CD14-positive monocyte (primary cell): ENCODE measurements at regions not wholly inside any gene's neighbourhood (a gene's known extent, or its start where the extent isn't known, plus 50 kb on each side); places are given as distances from the start of the nearest gene placed in this dataset.

ENCODE experiments used
- DNase-seq, 3 donors: peaks; one replicate each; pipeline ENCODE4 v3.0.0-alpha.2; 2011 to 2022
- H2AFZ ChIP-seq: 2 replicates; pipeline ENCODE4 v1.6.0; 2012; ENCODE audit warnings: mild to moderate bottlenecking, low read depth, low read length, inconsistent platforms; ENCODE audit not compliant: insufficient read depth, poor library complexity, severe bottlenecking
- H3K27ac ChIP-seq, 2 donors: 1 replicate in 1 of 2; 2 replicates in 1 of 2; pipeline ENCODE4 v1.5.1; 2012 to 2013; ENCODE audit warnings: low read length in 2 of 2, control low read depth in 1 of 2, inconsistent platforms in 1 of 2, low read depth in 1 of 2, mild to moderate bottlenecking in 1 of 2
- H3K27me3 ChIP-seq, 2 donors: one replicate each; pipeline versions ENCODE4 v1.6.0 to v1.6.1; 2011 to 2013; ENCODE audit warnings: low read length in 2 of 2; ENCODE audit not compliant: control insufficient read depth in 2 of 2, insufficient read depth in 2 of 2
- H3K36me3 ChIP-seq, 2 donors: replicated peaks in 1 of 2; 1 replicate in 1 of 2; 2 replicates in 1 of 2; pipeline versions ENCODE4 v1.5.1 to v1.6.1; 2012 to 2013; ENCODE audit warnings: low read length in 2 of 2, control low read depth in 1 of 2, inconsistent platforms in 1 of 2, mild to moderate bottlenecking in 1 of 2; ENCODE audit not compliant: insufficient read depth in 2 of 2, control insufficient read depth in 1 of 2
- H3K4me1 ChIP-seq, 2 donors: 1 replicate in 1 of 2; 2 replicates in 1 of 2; pipeline versions ENCODE4 v1.5.1 to v1.6.1; 2012 to 2013; ENCODE audit warnings: low read length in 2 of 2, control low read depth in 1 of 2, inconsistent platforms in 1 of 2, mild to moderate bottlenecking in 1 of 2, moderate library complexity in 1 of 2; ENCODE audit not compliant: insufficient read depth in 2 of 2, control insufficient read depth in 1 of 2
- H3K4me2 ChIP-seq: replicated peaks from 2 replicates; pipeline ENCODE3; 2012; ENCODE audit warnings: low read length, moderate library complexity, mild to moderate bottlenecking; ENCODE audit not compliant: poor library complexity, severe bottlenecking; ENCODE audit errors: extremely low read depth
- H3K4me3 ChIP-seq, 3 experiments: fragments of 200-600 bp in 1 of 3; sonication (generic) in 1 of 3; replicated peaks in 1 of 3; 1 replicate in 2 of 3; 2 replicates in 1 of 3; pipeline ENCODE4 v1.5.1; 2011 to 2013; ENCODE audit warnings: low read length in 3 of 3, mild to moderate bottlenecking in 3 of 3, control low read depth in 2 of 3, low read depth in 2 of 3, inconsistent platforms in 1 of 3, moderate library complexity in 1 of 3
- H3K79me2 ChIP-seq: 2 replicates; pipeline ENCODE4 v1.6.0; 2012; ENCODE audit warnings: mild to moderate bottlenecking, control low read depth, inconsistent platforms, low read length, moderate library complexity; ENCODE audit not compliant: insufficient read depth
- H3K9ac ChIP-seq: 2 replicates; pipeline ENCODE4 v1.6.0; 2017; ENCODE audit warnings: low read length, mild to moderate bottlenecking; ENCODE audit not compliant: insufficient read depth, poor library complexity, severe bottlenecking
- H3K9me3 ChIP-seq, 2 donors: replicated peaks in 1 of 2; 1 replicate in 1 of 2; 2 replicates in 1 of 2; pipeline versions ENCODE4 v1.5.1 to v1.6.1; 2012 to 2013; ENCODE audit warnings: low read length in 2 of 2, control low read depth in 1 of 2; ENCODE audit not compliant: control insufficient read depth in 1 of 2, insufficient read depth in 1 of 2
- H4K20me1 ChIP-seq: 2 replicates; pipeline ENCODE4 v1.6.0; 2012; ENCODE audit warnings: mild to moderate bottlenecking, low read length, control low read depth, moderate library complexity; ENCODE audit not compliant: insufficient read depth
- H3K27ac Mint-ChIP-seq, 7 donors: one replicate each; pipeline ENCODE4 v1.8.0; 2020; ENCODE audit warnings: mild to moderate bottlenecking in 7 of 7, mixed read lengths in 7 of 7, moderate library complexity in 6 of 7, inconsistent platforms in 2 of 7
- H3K27me3 Mint-ChIP-seq, 3 donors: one replicate each; pipeline ENCODE4 v1.8.0; 2021 to 2022; ENCODE audit warnings: low read depth in 3 of 3, mild to moderate bottlenecking in 3 of 3, mixed read lengths in 3 of 3, moderate library complexity in 3 of 3, inconsistent platforms in 1 of 3
- H3K36me3 Mint-ChIP-seq, 2 donors: one replicate each; pipeline ENCODE4 v1.8.0; 2020; ENCODE audit warnings: mixed read lengths in 2 of 2, inconsistent platforms in 1 of 2, mild to moderate bottlenecking in 1 of 2
- H3K4me1 Mint-ChIP-seq: one replicate; pipeline ENCODE4 v1.8.0; 2020; ENCODE audit warnings: mild to moderate bottlenecking, mixed read lengths
- H3K4me3 Mint-ChIP-seq, 2 donors: one replicate each; pipeline ENCODE4 v1.8.0; 2020; ENCODE audit warnings: mild to moderate bottlenecking in 2 of 2, mixed read lengths in 2 of 2, moderate library complexity in 1 of 2
- H3K9me3 Mint-ChIP-seq, 7 donors: one replicate each; pipeline ENCODE4 v1.8.0; 2020 to 2022; ENCODE audit warnings: mixed read lengths in 7 of 7, mild to moderate bottlenecking in 6 of 7, moderate library complexity in 6 of 7, inconsistent platforms in 2 of 7
- CTCF ChIP-seq: fragments of 200-600 bp; IDR thresholded peaks from one replicate; pipeline ENCODE4 v1.8.0; 2022; ENCODE audit warnings: antibody characterized with exemption, mild to moderate bottlenecking
- WGBS: methylation state at CpG from one replicate; pipeline ENCODE4 v1.1.5; 2013; ENCODE audit warnings: missing lambda C conversion rate; ENCODE audit not compliant: insufficient coverage; 5-methylcytosine and 5-hydroxymethylcytosine counted together
- intact Hi-C, 2 donors: fragments of 100-400 bp; cut with micrococcal nuclease; formaldehyde crosslinking; loops; one replicate each; pipeline versions ENCODE4 v1.15.0 to v1.15.1; 2023

- H2AFZ ChIP-seq: no peak overlapping the region
- intact Hi-C loops: no loop called here
- peaks cover 0 to 5% of the 10 kb centered on the region in 2 donors for H3K9me3 ChIP-seq
- no peaks in the 10 kb centered on the region for H3K79me2 ChIP-seq
- Mint-ChIP-seq H3K4me3 (no peak overlapping the region), H3K9me3 (peaks cover 2 to 12% (median 4%) of the 10 kb centered on the region in 7 donors), H3K4me1 (no peaks in the 10 kb centered on the region), H3K36me3 (no peaks in the 10 kb centered on the region), H3K27me3 (no peaks in the 10 kb centered on the region), H3K27ac (no peak overlapping the region)
- WGBS: 87% methylated on average over 4 of the region's 5 CpGs
- H3K36me3 ChIP-seq: no peaks in the 10 kb centered on the region
- no peaks in the 10 kb centered on the region for H3K4me1 ChIP-seq
- TF ChIP-seq CTCF: no peak
- no peaks in the 10 kb centered on the region for H3K27me3 ChIP-seq
- H3K27ac ChIP-seq: no peak overlapping the region
- no peak for DNase-seq
- H3K9ac ChIP-seq: no peak overlapping the region
- no peaks in the 10 kb centered on the region for H4K20me1 ChIP-seq
- H3K4me3 ChIP-seq: no peak overlapping the region
- no peak overlapping the region for H3K4me2 ChIP-seq
Measured at GRCh38 chr5:103669615-103670014, 107.0 kb upstream of the NUDT12 start.

GRCh38 chr5:103668281-103668680, 105.7 kb upstream of the NUDT12 start:
- Histone ChIP-seq H3K79me2 (no peaks in the 10 kb centered on the region), H3K9ac (no peak overlapping the region), H3K27ac (no peak overlapping the region), H3K27me3 (no peaks in the 10 kb centered on the region), H3K4me1 (no peaks in the 10 kb centered on the region), H3K4me3 (no peak overlapping the region), H3K4me2 (no peak overlapping the region), H3K9me3 (peaks cover 0 to 10% of the 10 kb centered on the region in 2 donors), H4K20me1 (no peaks in the 10 kb centered on the region), H2AFZ (no peak overlapping the region), H3K36me3 (no peaks in the 10 kb centered on the region)
- H3K9me3 Mint-ChIP-seq: peaks cover 6 to 19% (median 10%) of the 10 kb centered on the region in 7 donors
- H3K36me3 Mint-ChIP-seq: no peaks in the 10 kb centered on the region
- no peaks in the 10 kb centered on the region for H3K4me1 Mint-ChIP-seq
- H3K27me3 Mint-ChIP-seq: no peaks in the 10 kb centered on the region
- no peak for TF ChIP-seq CTCF
- intact Hi-C loops: no loop called here
- WGBS: 100% methylated on average over 1 of the region's 3 CpGs
- DNase-seq: no peak
- H3K4me3 Mint-ChIP-seq: no peak overlapping the region
- no peak overlapping the region for H3K27ac Mint-ChIP-seq
